RWPE2 (cell line): ENCODE measurements at regions not wholly inside any gene's neighbourhood (a gene's known extent, or its start where the extent isn't known, plus 50 kb on each side); places are given as distances from the start of the nearest gene placed in this dataset.

Source experiments
- ATAC-seq: fragments of 200-7000 bp; cut with Tn5 transposase; 3 replicates; pipeline ENCODE4 v1.9.1; 2021; ENCODE audit warnings: low read depth
- DNase-seq: peaks from one replicate; pipeline ENCODE4 v3.0.0-alpha.2; 2020; ENCODE audit warnings: low spot score
- H3K27ac ChIP-seq: fragments of 450-650 bp; 2 replicates; pipeline ENCODE4 v1.5.1; 2017; ENCODE audit warnings: mild to moderate bottlenecking; ENCODE audit not compliant: poor library complexity, severe bottlenecking
- H3K27me3 ChIP-seq: fragments of 250-450 bp; sonication (Bioruptor Pico); 2 replicates; pipeline ENCODE4 v1.5.1; 2021; ENCODE audit warnings: mild to moderate bottlenecking, moderate library complexity; ENCODE audit not compliant: insufficient read depth, poor library complexity, severe bottlenecking
- H3K36me3 ChIP-seq: fragments of 250-450 bp; sonication (Bioruptor Pico); 2 replicates; pipeline ENCODE4 v1.5.1; 2020; ENCODE audit warnings: low read depth, mild to moderate bottlenecking, moderate library complexity
- H3K4me1 ChIP-seq: fragments of 250-450 bp; sonication (Bioruptor Pico); 2 replicates; pipeline ENCODE4 v1.5.1; 2021; ENCODE audit warnings: mild to moderate bottlenecking, moderate library complexity; ENCODE audit not compliant: insufficient read depth, poor library complexity, severe bottlenecking
- H3K4me3 ChIP-seq: fragments of 250-450 bp; sonication (Bioruptor Pico); 2 replicates; pipeline ENCODE4 v1.5.1; 2021; ENCODE audit warnings: mild to moderate bottlenecking, moderate library complexity; ENCODE audit not compliant: severe bottlenecking
- H3K9me3 ChIP-seq: fragments of 250-450 bp; sonication (Bioruptor Pico); 2 replicates; pipeline ENCODE4 v1.5.1; 2021; ENCODE audit warnings: mild to moderate bottlenecking, moderate library complexity; ENCODE audit not compliant: severe bottlenecking
- TF ChIP-seq, protein P1 (sequence below): fragments of 450-650 bp; IDR thresholded peaks from one replicate; pipeline ENCODE4 v1.5.1; 2017; ENCODE audit warnings: mild to moderate bottlenecking, moderate library complexity; ENCODE audit not compliant: poor library complexity, severe bottlenecking

DNA sequence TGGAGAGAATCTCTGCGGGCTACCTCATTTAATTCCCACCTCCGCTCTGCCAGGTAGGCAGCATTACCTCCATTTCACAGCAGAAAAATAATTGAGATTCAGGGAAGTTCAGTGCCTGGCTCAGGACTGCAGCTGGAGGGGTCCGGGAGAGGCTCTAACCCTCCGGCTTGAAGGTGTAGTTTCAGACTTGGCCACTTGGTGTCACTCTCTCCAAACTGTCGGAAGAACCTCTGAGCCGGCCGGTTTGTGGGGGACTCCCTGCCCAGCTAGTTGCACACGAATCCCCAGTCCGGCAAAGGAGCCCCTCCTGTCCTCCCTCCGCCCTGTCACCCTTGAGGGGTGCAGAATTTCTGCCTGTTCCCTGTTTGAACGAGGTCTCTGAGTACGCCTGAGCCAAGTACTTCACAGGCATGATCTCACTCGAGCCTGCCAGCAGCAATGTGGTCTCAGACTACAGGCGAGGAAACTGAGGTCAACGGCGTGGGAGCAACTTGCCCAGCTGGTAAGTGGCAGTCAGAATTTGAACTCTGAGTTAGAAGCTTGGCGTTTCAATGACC is 144.7 kb upstream of the ZNF716 start:
- H3K27me3 ChIP-seq, result no peaks in the 10 kb centered on the region
- no peak for ATAC-seq
- no peak overlapping the region for H3K4me3 ChIP-seq
- TF ChIP-seq, protein P1, sequence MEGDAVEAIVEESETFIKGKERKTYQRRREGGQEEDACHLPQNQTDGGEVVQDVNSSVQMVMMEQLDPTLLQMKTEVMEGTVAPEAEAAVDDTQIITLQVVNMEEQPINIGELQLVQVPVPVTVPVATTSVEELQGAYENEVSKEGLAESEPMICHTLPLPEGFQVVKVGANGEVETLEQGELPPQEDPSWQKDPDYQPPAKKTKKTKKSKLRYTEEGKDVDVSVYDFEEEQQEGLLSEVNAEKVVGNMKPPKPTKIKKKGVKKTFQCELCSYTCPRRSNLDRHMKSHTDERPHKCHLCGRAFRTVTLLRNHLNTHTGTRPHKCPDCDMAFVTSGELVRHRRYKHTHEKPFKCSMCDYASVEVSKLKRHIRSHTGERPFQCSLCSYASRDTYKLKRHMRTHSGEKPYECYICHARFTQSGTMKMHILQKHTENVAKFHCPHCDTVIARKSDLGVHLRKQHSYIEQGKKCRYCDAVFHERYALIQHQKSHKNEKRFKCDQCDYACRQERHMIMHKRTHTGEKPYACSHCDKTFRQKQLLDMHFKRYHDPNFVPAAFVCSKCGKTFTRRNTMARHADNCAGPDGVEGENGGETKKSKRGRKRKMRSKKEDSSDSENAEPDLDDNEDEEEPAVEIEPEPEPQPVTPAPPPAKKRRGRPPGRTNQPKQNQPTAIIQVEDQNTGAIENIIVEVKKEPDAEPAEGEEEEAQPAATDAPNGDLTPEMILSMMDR, result no peak
- no peaks in the 10 kb centered on the region for H3K4me1 ChIP-seq
- no peaks in the 10 kb centered on the region for H3K36me3 ChIP-seq
- no peaks in the 10 kb centered on the region for H3K9me3 ChIP-seq
- no peak overlapping the region for H3K27ac ChIP-seq
- DNase-seq, result no peak

DNA sequence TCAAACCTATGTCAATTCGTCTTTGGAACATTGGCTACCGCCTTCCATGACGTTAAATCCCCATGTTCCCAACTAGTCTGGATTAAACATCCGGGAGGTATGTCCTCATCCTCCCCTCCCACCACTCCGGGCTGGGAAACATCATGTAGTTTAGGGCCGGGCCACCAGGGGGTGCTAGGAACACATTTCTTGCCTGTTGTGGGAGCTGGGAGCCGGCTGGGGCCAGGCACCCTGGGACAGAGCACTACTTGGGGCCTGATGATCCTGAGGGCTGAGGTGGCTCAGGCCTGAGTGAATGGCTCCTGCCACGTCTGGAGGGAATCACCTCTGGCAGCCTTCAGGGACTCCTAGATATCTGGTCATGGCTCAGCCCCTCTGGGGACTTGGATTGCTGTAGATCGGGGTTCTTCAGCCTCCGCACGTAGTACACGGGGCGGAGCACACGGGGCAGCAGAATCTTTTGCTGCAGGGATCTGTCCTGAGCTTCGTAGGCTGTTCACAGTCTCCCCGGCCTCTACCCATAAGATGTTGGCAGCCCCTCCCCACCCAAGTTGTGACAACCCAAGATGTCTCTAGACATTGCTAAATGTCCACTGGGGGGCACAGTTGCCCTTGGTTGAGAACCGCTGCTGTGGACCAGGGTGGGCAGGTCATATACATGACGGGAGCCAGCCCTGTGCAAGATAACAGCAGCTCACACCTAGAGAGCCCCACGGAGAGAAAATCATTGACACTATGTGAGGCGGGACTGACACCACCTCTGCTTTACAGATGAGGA is 141.2 kb upstream of the ZNF716 start:
- ATAC-seq (no peak), DNase-seq (no peak)
- Histone ChIP-seq H3K27me3 (no peaks in the 10 kb centered on the region), H3K36me3 (no peaks in the 10 kb centered on the region), H3K4me3 (no peak overlapping the region), H3K4me1 (no peaks in the 10 kb centered on the region), H3K27ac (no peak overlapping the region), H3K9me3 (no peaks in the 10 kb centered on the region)
- TF ChIP-seq, protein P1, result no peak

DNA sequence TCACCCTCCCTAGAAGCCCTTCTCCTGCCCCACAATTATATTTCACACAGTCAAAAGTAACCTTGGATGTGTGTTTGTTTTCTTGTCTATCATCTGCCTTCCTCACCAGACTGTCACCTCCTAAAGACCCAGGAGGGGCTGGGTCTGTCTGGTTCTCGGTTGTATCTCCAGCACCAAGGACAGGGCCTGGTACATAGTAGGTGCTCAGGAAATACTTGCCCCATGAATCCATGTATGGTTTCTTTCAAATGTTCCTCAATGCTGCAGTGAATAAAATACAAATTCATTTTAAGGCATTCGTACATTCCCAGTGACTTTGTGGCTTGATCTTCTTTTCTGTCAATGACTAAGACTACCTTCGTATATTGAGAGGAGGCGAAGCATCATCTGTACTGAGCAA is 122.9 kb upstream of the ZNF716 start:
- TF ChIP-seq, protein P1, result no peak
- Histone ChIP-seq H3K9me3 (peaks cover 2% of the 10 kb centered on the region), H3K27ac (no peak overlapping the region), H3K4me1 (no peaks in the 10 kb centered on the region), H3K36me3 (no peaks in the 10 kb centered on the region), H3K4me3 (no peak overlapping the region), H3K27me3 (no peaks in the 10 kb centered on the region)
- ATAC-seq, result no peak
- no peak for DNase-seq

DNA sequence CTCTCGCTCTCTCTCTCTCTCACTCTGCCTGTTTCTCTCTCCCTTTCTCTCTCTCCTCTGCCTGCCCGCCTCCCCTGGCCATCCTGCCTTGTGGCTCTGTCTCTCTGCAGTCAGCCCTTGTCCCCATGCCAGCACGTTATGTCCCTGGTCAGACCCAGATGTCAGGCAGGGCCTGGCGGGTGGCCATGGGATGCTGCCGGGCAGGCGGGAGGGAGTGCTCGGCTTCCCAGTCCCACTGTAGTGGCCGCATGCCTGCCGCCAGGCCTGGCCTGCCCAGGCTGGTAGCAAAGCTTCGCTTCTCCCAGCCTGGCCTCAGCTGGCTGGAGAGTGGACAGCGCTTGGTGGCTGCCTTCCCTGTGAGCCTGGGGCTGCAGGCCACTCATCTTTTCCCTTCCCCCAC is 121.5 kb upstream of the ZNF716 start:
- ATAC-seq (no peak), DNase-seq (no peak)
- no peak overlapping the region for H3K27ac ChIP-seq
- peaks cover 2% of the 10 kb centered on the region for H3K9me3 ChIP-seq
- TF ChIP-seq, protein P1, result no peak
- H3K27me3 ChIP-seq, result no peaks in the 10 kb centered on the region
- no peaks in the 10 kb centered on the region for H3K4me1 ChIP-seq
- H3K36me3 ChIP-seq, result no peaks in the 10 kb centered on the region
- H3K4me3 ChIP-seq, result no peak overlapping the region

DNA sequence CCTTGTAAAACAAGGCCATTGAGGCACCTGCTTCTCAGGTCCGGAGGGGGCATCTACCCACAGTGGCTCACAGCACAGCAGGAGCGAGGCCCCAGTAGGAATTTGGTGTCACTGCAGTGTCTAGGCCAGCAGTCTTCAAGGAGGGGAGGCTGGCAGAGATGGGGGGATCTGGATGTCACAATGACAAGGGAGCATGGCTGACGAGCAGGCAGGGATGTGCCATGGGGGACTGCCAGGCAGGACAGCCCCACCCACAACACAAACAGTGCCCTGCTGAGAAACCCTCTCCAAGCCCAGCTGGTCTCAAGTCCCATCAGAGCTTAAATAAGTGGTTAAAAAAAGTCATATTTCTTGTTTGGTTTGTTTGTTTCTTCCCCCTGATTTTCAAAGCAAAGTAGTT is 121.0 kb upstream of the ZNF716 start:
- Histone ChIP-seq H3K36me3 (no peaks in the 10 kb centered on the region), H3K4me3 (no peak overlapping the region), H3K27me3 (no peaks in the 10 kb centered on the region), H3K27ac (no peak overlapping the region), H3K9me3 (peaks cover 2% of the 10 kb centered on the region), H3K4me1 (no peaks in the 10 kb centered on the region)
- ATAC-seq, result no peak
- TF ChIP-seq, protein P1, result no peak
- DNase-seq, result no peak
